ENCODE measurements at regions not wholly inside any gene's neighbourhood (a gene's known extent, or its start where the extent isn't known, plus 50 kb on each side); places are given as distances from the start of the nearest gene placed in this dataset.

DNA sequence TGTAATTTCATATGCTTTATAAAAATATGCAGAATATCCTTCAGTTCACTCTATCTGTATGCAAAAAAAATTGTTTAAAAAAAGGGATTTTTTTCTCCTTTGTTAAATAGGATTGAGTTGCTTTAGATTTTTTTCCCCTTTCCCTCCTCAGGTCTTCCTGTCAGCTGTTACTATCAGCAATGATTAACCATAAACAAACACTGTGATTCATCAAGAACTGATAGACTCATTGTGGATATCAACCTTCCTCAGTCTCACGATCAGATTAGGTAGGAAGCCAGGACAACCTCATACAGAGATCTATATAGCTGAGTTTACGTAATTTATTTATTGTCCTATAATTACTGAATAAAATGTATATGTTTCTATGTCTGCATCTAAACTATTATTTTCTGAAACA, 2136.2 kb upstream of the CELF4 start:
- Histone ChIP-seq H3K27me3 (no peaks in the 10 kb centered on the region), H3K27ac (no peak overlapping the region), H3K36me3 (no peaks in the 10 kb centered on the region), H3K9me3 (no peaks in the 10 kb centered on the region), H3K4me1 (no peaks in the 10 kb centered on the region), H3K4me3 (no peak overlapping the region)
- DNase-seq (no peak), ATAC-seq (no peak)
- intact Hi-C loops (cut with DNase I): no loop called here
- no peak for TF ChIP-seq POLR2A (IDR thresholded peaks at IDR 0.05)
- TF ChIP-seq, protein P1, sequence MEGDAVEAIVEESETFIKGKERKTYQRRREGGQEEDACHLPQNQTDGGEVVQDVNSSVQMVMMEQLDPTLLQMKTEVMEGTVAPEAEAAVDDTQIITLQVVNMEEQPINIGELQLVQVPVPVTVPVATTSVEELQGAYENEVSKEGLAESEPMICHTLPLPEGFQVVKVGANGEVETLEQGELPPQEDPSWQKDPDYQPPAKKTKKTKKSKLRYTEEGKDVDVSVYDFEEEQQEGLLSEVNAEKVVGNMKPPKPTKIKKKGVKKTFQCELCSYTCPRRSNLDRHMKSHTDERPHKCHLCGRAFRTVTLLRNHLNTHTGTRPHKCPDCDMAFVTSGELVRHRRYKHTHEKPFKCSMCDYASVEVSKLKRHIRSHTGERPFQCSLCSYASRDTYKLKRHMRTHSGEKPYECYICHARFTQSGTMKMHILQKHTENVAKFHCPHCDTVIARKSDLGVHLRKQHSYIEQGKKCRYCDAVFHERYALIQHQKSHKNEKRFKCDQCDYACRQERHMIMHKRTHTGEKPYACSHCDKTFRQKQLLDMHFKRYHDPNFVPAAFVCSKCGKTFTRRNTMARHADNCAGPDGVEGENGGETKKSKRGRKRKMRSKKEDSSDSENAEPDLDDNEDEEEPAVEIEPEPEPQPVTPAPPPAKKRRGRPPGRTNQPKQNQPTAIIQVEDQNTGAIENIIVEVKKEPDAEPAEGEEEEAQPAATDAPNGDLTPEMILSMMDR (IDR thresholded peaks at IDR 0.05): no peak
- WGBS, 4 donors: 71 to 77% (median 71%) methylated on average over 2 of the region's 2 CpGs

DNA sequence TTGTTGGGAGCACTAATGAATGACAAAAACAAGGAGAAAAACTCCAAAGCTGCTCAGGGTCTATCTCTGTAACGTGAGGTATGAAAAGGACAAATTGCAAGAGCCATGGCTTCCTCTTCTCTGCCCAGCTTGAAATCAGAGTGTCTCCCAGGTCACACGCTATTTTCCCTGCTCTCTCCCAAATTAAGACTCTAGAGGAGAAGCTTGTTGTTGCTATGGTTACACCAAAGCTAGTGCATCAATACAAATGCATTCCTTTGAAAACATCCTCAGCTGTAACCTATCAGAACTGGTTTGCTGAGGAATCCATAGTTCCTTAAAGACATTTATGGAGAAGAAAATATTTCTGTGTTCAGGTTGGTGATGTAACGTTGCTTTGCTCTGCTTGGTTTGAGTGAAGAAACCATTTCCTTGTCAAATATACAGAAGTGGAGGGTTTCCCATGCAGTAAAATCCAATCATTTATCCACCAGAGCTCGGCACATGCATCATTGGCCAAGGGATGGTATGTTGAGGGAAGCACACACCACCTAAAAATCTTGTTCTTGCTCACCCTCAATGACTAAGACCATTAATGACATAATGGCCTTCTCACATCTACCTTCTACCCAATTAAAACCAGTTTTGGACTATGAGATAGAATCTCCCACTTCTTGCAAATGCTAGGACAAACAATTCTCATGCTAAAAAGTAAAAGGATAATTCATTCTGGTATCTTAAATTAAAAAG, 2135.6 kb upstream of the CELF4 start:
- DNase-seq (no peak), ATAC-seq (no peak)
- no peaks in the 10 kb centered on the region for H3K9me3 ChIP-seq
- 80 to 89% (median 83%) methylated on average over 4 of the region's 4 CpGs for WGBS, 4 donors
- no peaks in the 10 kb centered on the region for H3K27me3 ChIP-seq
- H3K36me3 ChIP-seq: no peaks in the 10 kb centered on the region
- H3K4me3 ChIP-seq: no peak overlapping the region
- intact Hi-C loops (cut with DNase I): no loop called here
- no peak overlapping the region for H3K27ac ChIP-seq
- TF ChIP-seq POLR2A (IDR thresholded peaks at IDR 0.05): no peak
- TF ChIP-seq, protein P1 (IDR thresholded peaks at IDR 0.05): no peak
- no peaks in the 10 kb centered on the region for H3K4me1 ChIP-seq

DNA sequence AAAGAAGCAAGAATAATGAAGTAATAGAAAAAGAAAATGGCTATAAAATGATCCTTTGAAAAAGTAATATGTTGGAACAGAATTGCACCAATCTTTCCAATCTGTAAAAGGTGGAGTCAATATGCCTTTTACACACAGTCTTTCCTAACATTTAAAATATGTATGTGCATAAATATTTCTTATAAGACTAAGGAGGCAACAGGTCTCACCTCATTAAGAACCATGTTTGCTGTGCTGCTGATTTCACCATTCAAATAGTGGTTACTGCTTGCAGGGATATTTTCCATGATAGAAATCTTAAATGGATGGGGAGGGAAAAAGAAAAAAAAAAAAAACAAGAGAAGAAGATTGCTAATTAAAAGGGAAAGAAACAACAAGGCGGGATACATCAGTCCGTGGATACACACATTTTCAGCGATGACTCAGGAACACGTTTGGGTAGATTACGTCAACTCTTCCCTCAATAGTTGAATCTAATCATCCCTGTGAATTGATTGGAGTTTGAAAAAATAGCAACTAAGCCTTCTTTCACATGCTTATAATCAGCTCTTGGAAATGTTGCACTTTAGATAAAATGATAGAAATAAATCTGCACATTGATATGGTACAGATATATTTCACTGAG, 2133.9 kb upstream of the CELF4 start:
- Histone ChIP-seq H3K36me3 (no peaks in the 10 kb centered on the region), H3K27me3 (no peaks in the 10 kb centered on the region), H3K4me3 (no peak overlapping the region), H3K27ac (no peak overlapping the region), H3K9me3 (no peaks in the 10 kb centered on the region), H3K4me1 (no peaks in the 10 kb centered on the region)
- no peak for DNase-seq
- ATAC-seq: no peak
- intact Hi-C loops (cut with DNase I): no loop called here
- TF ChIP-seq POLR2A (IDR thresholded peaks at IDR 0.05): no peak
- TF ChIP-seq, protein P1 (IDR thresholded peaks at IDR 0.05): no peak
- 92 to 98% (median 93%) methylated on average over 5 of the region's 5 CpGs for WGBS, 4 donors

DNA sequence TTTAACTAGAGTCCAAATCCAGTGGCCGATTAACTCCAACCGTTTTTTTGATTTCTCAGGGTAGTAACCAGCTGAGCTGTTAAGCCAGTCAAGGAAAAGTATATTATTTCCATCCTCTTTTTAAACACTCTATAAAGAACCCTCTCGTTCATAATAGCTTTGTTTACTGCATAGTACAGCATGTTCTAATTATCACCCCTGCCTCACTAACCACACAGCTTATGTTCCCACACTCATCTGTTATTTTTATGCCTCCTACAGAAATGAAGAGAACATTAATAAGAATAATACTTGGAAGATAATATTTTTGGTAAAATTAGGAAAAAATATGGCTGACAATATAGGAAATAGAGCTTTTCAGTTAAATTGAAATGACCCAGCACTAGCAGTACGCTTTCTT, 2132.8 kb upstream of the CELF4 start:
- no peak for ATAC-seq
- DNase-seq: no peak
- WGBS, 4 donors: 89 to 93% (median 90%) methylated on average over 4 of the region's 4 CpGs
- TF ChIP-seq, protein P1 (IDR thresholded peaks at IDR 0.05): no peak
- no peak for TF ChIP-seq POLR2A (IDR thresholded peaks at IDR 0.05)
- Histone ChIP-seq H3K9me3 (no peaks in the 10 kb centered on the region), H3K36me3 (no peaks in the 10 kb centered on the region), H3K27me3 (no peaks in the 10 kb centered on the region), H3K4me3 (no peak overlapping the region), H3K27ac (no peak overlapping the region), H3K4me1 (no peaks in the 10 kb centered on the region)
- intact Hi-C loops (cut with DNase I): no loop called here
